CD14-positive monocyte (primary cell): ENCODE measurements at regions not wholly inside any gene's neighbourhood (a gene's known extent, or its start where the extent isn't known, plus 50 kb on each side); places are given as distances from the start of the nearest gene placed in this dataset.
"Not testable (repeated sequence)": the region's sequence is repeated elsewhere in the genome, so short reads cannot be mapped to it uniquely, and the experiment has no call there.

Experiments
- DNase-seq, 3 donors: peaks; one replicate each; pipeline ENCODE4 v3.0.0-alpha.2; 2011 to 2022
- H2AFZ ChIP-seq: 2 replicates; pipeline ENCODE4 v1.6.0; 2012; ENCODE audit warnings: mild to moderate bottlenecking, low read depth, low read length, inconsistent platforms; ENCODE audit not compliant: insufficient read depth, poor library complexity, severe bottlenecking
- H3K27ac ChIP-seq, 2 donors: 1 replicate in 1 of 2; 2 replicates in 1 of 2; pipeline ENCODE4 v1.5.1; 2012 to 2013; ENCODE audit warnings: low read length in 2 of 2, control low read depth in 1 of 2, inconsistent platforms in 1 of 2, low read depth in 1 of 2, mild to moderate bottlenecking in 1 of 2
- H3K27me3 ChIP-seq, 2 donors: one replicate each; pipeline versions ENCODE4 v1.6.0 to v1.6.1; 2011 to 2013; ENCODE audit warnings: low read length in 2 of 2; ENCODE audit not compliant: control insufficient read depth in 2 of 2, insufficient read depth in 2 of 2
- H3K36me3 ChIP-seq, 2 donors: replicated peaks in 1 of 2; 1 replicate in 1 of 2; 2 replicates in 1 of 2; pipeline versions ENCODE4 v1.5.1 to v1.6.1; 2012 to 2013; ENCODE audit warnings: low read length in 2 of 2, control low read depth in 1 of 2, inconsistent platforms in 1 of 2, mild to moderate bottlenecking in 1 of 2; ENCODE audit not compliant: insufficient read depth in 2 of 2, control insufficient read depth in 1 of 2
- H3K4me1 ChIP-seq, 2 donors: 1 replicate in 1 of 2; 2 replicates in 1 of 2; pipeline versions ENCODE4 v1.5.1 to v1.6.1; 2012 to 2013; ENCODE audit warnings: low read length in 2 of 2, control low read depth in 1 of 2, inconsistent platforms in 1 of 2, mild to moderate bottlenecking in 1 of 2, moderate library complexity in 1 of 2; ENCODE audit not compliant: insufficient read depth in 2 of 2, control insufficient read depth in 1 of 2
- H3K4me2 ChIP-seq: replicated peaks from 2 replicates; pipeline ENCODE3; 2012; ENCODE audit warnings: low read length, moderate library complexity, mild to moderate bottlenecking; ENCODE audit not compliant: poor library complexity, severe bottlenecking; ENCODE audit errors: extremely low read depth
- H3K4me3 ChIP-seq, 3 experiments: fragments of 200-600 bp in 1 of 3; sonication (generic) in 1 of 3; replicated peaks in 1 of 3; 1 replicate in 2 of 3; 2 replicates in 1 of 3; pipeline ENCODE4 v1.5.1; 2011 to 2013; ENCODE audit warnings: low read length in 3 of 3, mild to moderate bottlenecking in 3 of 3, control low read depth in 2 of 3, low read depth in 2 of 3, inconsistent platforms in 1 of 3, moderate library complexity in 1 of 3
- H3K79me2 ChIP-seq: 2 replicates; pipeline ENCODE4 v1.6.0; 2012; ENCODE audit warnings: mild to moderate bottlenecking, control low read depth, inconsistent platforms, low read length, moderate library complexity; ENCODE audit not compliant: insufficient read depth
- H3K9ac ChIP-seq: 2 replicates; pipeline ENCODE4 v1.6.0; 2017; ENCODE audit warnings: low read length, mild to moderate bottlenecking; ENCODE audit not compliant: insufficient read depth, poor library complexity, severe bottlenecking
- H3K9me3 ChIP-seq, 2 donors: replicated peaks in 1 of 2; 1 replicate in 1 of 2; 2 replicates in 1 of 2; pipeline versions ENCODE4 v1.5.1 to v1.6.1; 2012 to 2013; ENCODE audit warnings: low read length in 2 of 2, control low read depth in 1 of 2; ENCODE audit not compliant: control insufficient read depth in 1 of 2, insufficient read depth in 1 of 2
- H4K20me1 ChIP-seq: 2 replicates; pipeline ENCODE4 v1.6.0; 2012; ENCODE audit warnings: mild to moderate bottlenecking, low read length, control low read depth, moderate library complexity; ENCODE audit not compliant: insufficient read depth
- H3K27ac Mint-ChIP-seq, 7 donors: one replicate each; pipeline ENCODE4 v1.8.0; 2020; ENCODE audit warnings: mild to moderate bottlenecking in 7 of 7, mixed read lengths in 7 of 7, moderate library complexity in 6 of 7, inconsistent platforms in 2 of 7
- H3K27me3 Mint-ChIP-seq, 3 donors: one replicate each; pipeline ENCODE4 v1.8.0; 2021 to 2022; ENCODE audit warnings: low read depth in 3 of 3, mild to moderate bottlenecking in 3 of 3, mixed read lengths in 3 of 3, moderate library complexity in 3 of 3, inconsistent platforms in 1 of 3
- H3K36me3 Mint-ChIP-seq, 2 donors: one replicate each; pipeline ENCODE4 v1.8.0; 2020; ENCODE audit warnings: mixed read lengths in 2 of 2, inconsistent platforms in 1 of 2, mild to moderate bottlenecking in 1 of 2
- H3K4me1 Mint-ChIP-seq: one replicate; pipeline ENCODE4 v1.8.0; 2020; ENCODE audit warnings: mild to moderate bottlenecking, mixed read lengths
- H3K4me3 Mint-ChIP-seq, 2 donors: one replicate each; pipeline ENCODE4 v1.8.0; 2020; ENCODE audit warnings: mild to moderate bottlenecking in 2 of 2, mixed read lengths in 2 of 2, moderate library complexity in 1 of 2
- H3K9me3 Mint-ChIP-seq, 7 donors: one replicate each; pipeline ENCODE4 v1.8.0; 2020 to 2022; ENCODE audit warnings: mixed read lengths in 7 of 7, mild to moderate bottlenecking in 6 of 7, moderate library complexity in 6 of 7, inconsistent platforms in 2 of 7
- CTCF ChIP-seq: fragments of 200-600 bp; IDR thresholded peaks from one replicate; pipeline ENCODE4 v1.8.0; 2022; ENCODE audit warnings: antibody characterized with exemption, mild to moderate bottlenecking
- WGBS: methylation state at CpG from one replicate; pipeline ENCODE4 v1.1.5; 2013; ENCODE audit warnings: missing lambda C conversion rate; ENCODE audit not compliant: insufficient coverage; 5-methylcytosine and 5-hydroxymethylcytosine counted together
- intact Hi-C, 2 donors: fragments of 100-400 bp; cut with micrococcal nuclease; formaldehyde crosslinking; loops; one replicate each; pipeline versions ENCODE4 v1.15.0 to v1.15.1; 2023

GRCh38 chr7:65722361-65722792, 150.5 kb upstream of the VKORC1L1 start:
- Histone ChIP-seq H3K9me3 (no peaks in the 10 kb centered on the region), H3K27me3 (no peaks in the 10 kb centered on the region), H4K20me1 (no peaks in the 10 kb centered on the region), H3K4me2 (no peak overlapping the region), H3K4me1 (no peaks in the 10 kb centered on the region), H3K9ac (no peak overlapping the region), H3K4me3 (no peak overlapping the region), H3K27ac (no peak overlapping the region), H3K79me2 (no peaks in the 10 kb centered on the region), H2AFZ (no peak overlapping the region), H3K36me3 (peaks cover 3 to 7% of the 10 kb centered on the region in 2 donors)
- Mint-ChIP-seq H3K4me1 (peaks cover 8% of the 10 kb centered on the region), H3K9me3 (peaks cover 0 to 3% (median 0%) of the 10 kb centered on the region in 7 donors), H3K27ac (no peak overlapping the region), H3K4me3 (no peak overlapping the region), H3K36me3 (peaks cover 13 to 16% of the 10 kb centered on the region in 2 donors), H3K27me3 (no peaks in the 10 kb centered on the region)
- intact Hi-C loops = no loop called here
- peak; percentile 18 to 42 (median 39) for DNase-seq
- 18% methylated on average over 9 of the region's 11 CpGs for WGBS
- peak; percentile 81 for TF ChIP-seq CTCF

- H2AFZ ChIP-seq, H3K4me3 ChIP-seq, H4K20me1 ChIP-seq, intact Hi-C loops, H3K27ac ChIP-seq, H3K79me2 ChIP-seq, H3K9me3 Mint-ChIP-seq, DNase-seq, H3K9ac ChIP-seq, H3K4me2 ChIP-seq, H3K36me3 ChIP-seq, H3K27me3 Mint-ChIP-seq, H3K4me3 Mint-ChIP-seq, H3K4me1 ChIP-seq, H3K9me3 ChIP-seq, H3K27me3 ChIP-seq: not testable (repeated sequence)
- no CpG with 5 or more reads among the region's 4 CpGs for WGBS
- peak overlapping the region in 1 of 7 donors; percentile 25 for H3K27ac Mint-ChIP-seq
- peaks cover 15% of the 10 kb centered on the region for H3K4me1 Mint-ChIP-seq
- H3K36me3 Mint-ChIP-seq = peaks cover 15 to 22% of the 10 kb centered on the region in 2 donors
These were observed 145.7 kb upstream of the VKORC1L1 start for GRCh38 chr7:65727182-65727581.
